ENCODE measurements at regions not wholly inside any gene's neighbourhood (a gene's known extent, or its start where the extent isn't known, plus 50 kb on each side); places are given as distances from the start of the nearest gene placed in this dataset.

DNA sequence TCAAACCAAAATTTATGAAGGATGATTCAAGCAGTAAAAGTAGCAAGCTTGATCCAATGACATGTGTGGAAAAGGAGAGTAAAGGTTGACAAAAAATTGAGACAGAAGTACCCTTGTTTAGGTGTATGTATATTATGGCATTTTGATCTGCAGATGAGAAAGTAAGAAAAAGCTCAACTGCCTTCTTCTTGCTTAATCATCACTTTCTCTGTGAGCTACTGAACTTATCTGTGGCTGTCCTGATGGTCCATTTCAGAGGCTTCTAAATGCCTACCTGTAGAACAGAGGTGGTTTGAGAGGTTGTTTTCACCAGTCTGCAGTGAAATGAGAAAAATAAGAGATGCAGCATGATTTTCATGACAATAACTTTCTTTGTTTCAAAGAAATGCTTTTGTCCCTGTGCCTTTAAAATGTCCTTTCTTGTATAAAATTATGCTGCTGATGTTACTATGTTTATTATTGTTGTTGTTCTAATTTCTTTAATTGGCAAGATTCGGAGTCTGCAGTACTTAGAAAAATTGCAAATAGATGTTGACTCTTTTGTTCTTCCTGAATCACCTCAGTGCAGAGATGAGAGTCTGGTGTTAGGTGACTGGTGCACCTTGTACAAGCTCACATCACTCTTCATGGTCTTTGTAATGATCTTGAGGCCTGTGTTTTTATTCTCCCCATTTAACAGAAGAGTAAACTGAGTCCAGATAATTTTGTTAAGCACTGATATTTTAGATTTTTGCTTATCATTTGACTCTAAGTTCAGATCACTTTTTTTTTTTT lies 821.9 kb downstream of the VRK1 start:
- no peak for TF ChIP-seq EP300 (IDR thresholded peaks at IDR 0.05)
- TF ChIP-seq, protein P1, sequence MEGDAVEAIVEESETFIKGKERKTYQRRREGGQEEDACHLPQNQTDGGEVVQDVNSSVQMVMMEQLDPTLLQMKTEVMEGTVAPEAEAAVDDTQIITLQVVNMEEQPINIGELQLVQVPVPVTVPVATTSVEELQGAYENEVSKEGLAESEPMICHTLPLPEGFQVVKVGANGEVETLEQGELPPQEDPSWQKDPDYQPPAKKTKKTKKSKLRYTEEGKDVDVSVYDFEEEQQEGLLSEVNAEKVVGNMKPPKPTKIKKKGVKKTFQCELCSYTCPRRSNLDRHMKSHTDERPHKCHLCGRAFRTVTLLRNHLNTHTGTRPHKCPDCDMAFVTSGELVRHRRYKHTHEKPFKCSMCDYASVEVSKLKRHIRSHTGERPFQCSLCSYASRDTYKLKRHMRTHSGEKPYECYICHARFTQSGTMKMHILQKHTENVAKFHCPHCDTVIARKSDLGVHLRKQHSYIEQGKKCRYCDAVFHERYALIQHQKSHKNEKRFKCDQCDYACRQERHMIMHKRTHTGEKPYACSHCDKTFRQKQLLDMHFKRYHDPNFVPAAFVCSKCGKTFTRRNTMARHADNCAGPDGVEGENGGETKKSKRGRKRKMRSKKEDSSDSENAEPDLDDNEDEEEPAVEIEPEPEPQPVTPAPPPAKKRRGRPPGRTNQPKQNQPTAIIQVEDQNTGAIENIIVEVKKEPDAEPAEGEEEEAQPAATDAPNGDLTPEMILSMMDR (IDR thresholded peaks at IDR 0.05) = no peak
- no peak for TF ChIP-seq POLR2A (IDR thresholded peaks at IDR 0.05; ENCODE audit: low read depth)
- TF ChIP-seq POLR2AphosphoS5 (IDR thresholded peaks at IDR 0.05) = no peak
